Choroid plexus epithelial cell (primary cell): ENCODE measurements at regions not wholly inside any gene's neighbourhood (a gene's known extent, or its start where the extent isn't known, plus 50 kb on each side); places are given as distances from the start of the nearest gene placed in this dataset.

Experiments used
- DNase-seq: peaks from one replicate; pipeline ENCODE4 v3.0.0-alpha.2; 2010; ENCODE audit warnings: low read depth
- H3K4me3 ChIP-seq: 2 replicates; pipeline ENCODE4 v1.5.1; 2011; ENCODE audit warnings: low read depth, mild to moderate bottlenecking, control low read depth, low read length, moderate library complexity
- TF ChIP-seq, protein P1 (sequence below): conservative IDR thresholded peaks from 2 replicates; pipeline ENCODE4 v1.5.1; 2011; ENCODE audit warnings: low read depth, mild to moderate bottlenecking, control low read depth, inconsistent platforms, low read length, moderate library complexity

GRCh38 chr11:134479206-134480135 lies 67.4 kb upstream of the B3GAT1 start:
- no peak overlapping the region for H3K4me3 ChIP-seq
- DNase-seq: no peak
- TF ChIP-seq, protein P1, sequence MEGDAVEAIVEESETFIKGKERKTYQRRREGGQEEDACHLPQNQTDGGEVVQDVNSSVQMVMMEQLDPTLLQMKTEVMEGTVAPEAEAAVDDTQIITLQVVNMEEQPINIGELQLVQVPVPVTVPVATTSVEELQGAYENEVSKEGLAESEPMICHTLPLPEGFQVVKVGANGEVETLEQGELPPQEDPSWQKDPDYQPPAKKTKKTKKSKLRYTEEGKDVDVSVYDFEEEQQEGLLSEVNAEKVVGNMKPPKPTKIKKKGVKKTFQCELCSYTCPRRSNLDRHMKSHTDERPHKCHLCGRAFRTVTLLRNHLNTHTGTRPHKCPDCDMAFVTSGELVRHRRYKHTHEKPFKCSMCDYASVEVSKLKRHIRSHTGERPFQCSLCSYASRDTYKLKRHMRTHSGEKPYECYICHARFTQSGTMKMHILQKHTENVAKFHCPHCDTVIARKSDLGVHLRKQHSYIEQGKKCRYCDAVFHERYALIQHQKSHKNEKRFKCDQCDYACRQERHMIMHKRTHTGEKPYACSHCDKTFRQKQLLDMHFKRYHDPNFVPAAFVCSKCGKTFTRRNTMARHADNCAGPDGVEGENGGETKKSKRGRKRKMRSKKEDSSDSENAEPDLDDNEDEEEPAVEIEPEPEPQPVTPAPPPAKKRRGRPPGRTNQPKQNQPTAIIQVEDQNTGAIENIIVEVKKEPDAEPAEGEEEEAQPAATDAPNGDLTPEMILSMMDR: no peak

DNA sequence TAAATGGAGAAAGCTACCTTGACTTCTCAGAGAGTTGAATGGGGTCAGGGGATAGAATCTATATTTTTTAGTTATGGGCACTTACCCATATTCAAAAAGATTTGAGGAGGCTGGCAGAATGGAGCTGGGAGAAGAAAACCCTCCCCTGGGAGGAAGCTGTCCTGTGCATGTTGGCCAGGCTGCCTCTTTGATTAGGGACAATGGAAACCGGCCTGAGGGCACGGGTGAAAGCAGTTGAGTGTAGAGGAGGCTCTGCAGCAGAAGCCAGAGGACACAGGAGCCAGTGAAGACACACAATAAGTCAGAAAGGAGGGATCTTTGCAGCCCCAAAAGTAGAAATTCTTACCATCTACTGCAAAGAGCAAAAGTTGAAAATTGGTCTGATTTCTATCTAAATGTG lies 66.6 kb upstream of the B3GAT1 start:
- DNase-seq: no peak

GRCh38 chr11:134478176-134478575 lies 66.1 kb upstream of the B3GAT1 start:
- H3K4me3 ChIP-seq: no peak overlapping the region
- no peak for DNase-seq
- TF ChIP-seq, protein P1: no peak

More for the DNA sequence above, 66.6 kb upstream of the B3GAT1 start:
- no peak overlapping the region for H3K4me3 ChIP-seq
- TF ChIP-seq, protein P1: no peak

GRCh38 chr11:134477486-134477885 lies 65.4 kb upstream of the B3GAT1 start:
- TF ChIP-seq, protein P1: no peak
- no peak overlapping the region for H3K4me3 ChIP-seq
- no peak for DNase-seq

GRCh38 chr11:134476435-134477021 lies 64.5 kb upstream of the B3GAT1 start:
- TF ChIP-seq, protein P1: no peak
- H3K4me3 ChIP-seq: no peak overlapping the region
- no peak for DNase-seq

- TF ChIP-seq, protein P1: no peak
- H3K4me3 ChIP-seq: no peak overlapping the region
- DNase-seq: no peak
Observed at GRCh38 chr11:134475951-134476350, 63.9 kb upstream of the B3GAT1 start.
